ENCODE measurements at regions not wholly inside any gene's neighbourhood (a gene's known extent, or its start where the extent isn't known, plus 50 kb on each side); places are given as distances from the start of the nearest gene placed in this dataset.
"Not testable (repeated sequence)": the region's sequence is repeated elsewhere in the genome, so short reads cannot be mapped to it uniquely, and the experiment has no call there.

GRCh38 chr1:200288226-200288625, 121.6 kb downstream of the ZNF281 start:
- no peaks in the 10 kb centered on the region for H3K27me3 ChIP-seq (ENCODE audit: low read depth)
- H3K4me1 ChIP-seq = no peaks in the 10 kb centered on the region
- no peak overlapping the region for H3K27ac ChIP-seq (replicated peaks)
- intact Hi-C loops (cut with micrococcal nuclease) = no loop called here
- TF ChIP-seq CTCF (IDR thresholded peaks at IDR 0.05; ENCODE audit: borderline replicate concordance) = no peak
- H3K9me3 ChIP-seq (replicated peaks) = no peaks in the 10 kb centered on the region
- no peaks in the 10 kb centered on the region for H3K36me3 ChIP-seq
- no peak for DNase-seq
- H3K4me3 ChIP-seq = no peak overlapping the region

- H3K9me3 ChIP-seq (replicated peaks); H3K27me3 ChIP-seq (ENCODE audit: low read depth); H3K4me1 ChIP-seq; H3K4me3 ChIP-seq; H3K27ac ChIP-seq (replicated peaks); intact Hi-C loops (cut with micrococcal nuclease); H3K36me3 ChIP-seq; DNase-seq: not testable (repeated sequence)
Observed at GRCh38 chr1:200284236-200284635, 125.6 kb downstream of the ZNF281 start.

GRCh38 chr1:200282497-200283122, 127.2 kb downstream of the ZNF281 start:
- no peaks in the 10 kb centered on the region for H3K36me3 ChIP-seq
- no peak for TF ChIP-seq CTCF (IDR thresholded peaks at IDR 0.05; ENCODE audit: borderline replicate concordance)
- H3K9me3 ChIP-seq (replicated peaks) = no peaks in the 10 kb centered on the region
- no peak for DNase-seq
- no peak overlapping the region for H3K27ac ChIP-seq (replicated peaks)
- H3K4me3 ChIP-seq = no peak overlapping the region
- H3K27me3 ChIP-seq (ENCODE audit: low read depth) = no peaks in the 10 kb centered on the region
- H3K4me1 ChIP-seq = no peaks in the 10 kb centered on the region
- intact Hi-C loops (cut with micrococcal nuclease) = no loop called here

GRCh38 chr1:200281201-200281835, 128.5 kb downstream of the ZNF281 start:
- no peaks in the 10 kb centered on the region for H3K4me1 ChIP-seq
- H3K27me3 ChIP-seq (ENCODE audit: low read depth) = no peaks in the 10 kb centered on the region
- no peak overlapping the region for H3K27ac ChIP-seq (replicated peaks)
- TF ChIP-seq CTCF (IDR thresholded peaks at IDR 0.05; ENCODE audit: borderline replicate concordance) = no peak
- DNase-seq = no peak
- no peaks in the 10 kb centered on the region for H3K9me3 ChIP-seq (replicated peaks)
- intact Hi-C loops (cut with micrococcal nuclease) = no loop called here
- no peak overlapping the region for H3K4me3 ChIP-seq
- no peaks in the 10 kb centered on the region for H3K36me3 ChIP-seq

- no peaks in the 10 kb centered on the region for H3K36me3 ChIP-seq
- no peak overlapping the region for H3K27ac ChIP-seq (replicated peaks)
- intact Hi-C loops (cut with micrococcal nuclease) = no loop called here
- peaks cover 10% of the 10 kb centered on the region for H3K4me1 ChIP-seq
- peak; percentile 64 for TF ChIP-seq CTCF (IDR thresholded peaks at IDR 0.05; ENCODE audit: borderline replicate concordance)
- H3K9me3 ChIP-seq (replicated peaks) = no peaks in the 10 kb centered on the region
- H3K4me3 ChIP-seq = no peak overlapping the region
- H3K27me3 ChIP-seq (ENCODE audit: low read depth) = no peaks in the 10 kb centered on the region
- DNase-seq = no peak
Observed at GRCh38 chr1:200279810-200280411, 129.9 kb downstream of the ZNF281 start.

- H3K36me3 ChIP-seq = no peaks in the 10 kb centered on the region
- no peaks in the 10 kb centered on the region for H3K27me3 ChIP-seq (ENCODE audit: low read depth)
- H3K4me3 ChIP-seq = no peak overlapping the region
- peaks cover 10% of the 10 kb centered on the region for H3K4me1 ChIP-seq
- no peak overlapping the region for H3K27ac ChIP-seq (replicated peaks)
- intact Hi-C loops (cut with micrococcal nuclease) = no loop called here
- TF ChIP-seq CTCF (IDR thresholded peaks at IDR 0.05; ENCODE audit: borderline replicate concordance) = no peak
- no peaks in the 10 kb centered on the region for H3K9me3 ChIP-seq (replicated peaks)
- DNase-seq = no peak
Observed at GRCh38 chr1:200275816-200276453, 133.9 kb downstream of the ZNF281 start.
